ENCODE measurements at regions not wholly inside any gene's neighbourhood (a gene's known extent, or its start where the extent isn't known, plus 50 kb on each side); places are given as distances from the start of the nearest gene placed in this dataset.

- TF ChIP-seq CTCF (IDR thresholded peaks at IDR 0.05) (no peak), POLR2A (IDR thresholded peaks at IDR 0.05) (no peak), EP300 (IDR thresholded peaks at IDR 0.05) (no peak)
Measured at GRCh38 chr5:29498412-29498811, 1695.1 kb upstream of the CDH6 start.

Data from ovary (tissue), 3 donors.